ENCODE measurements at regions not wholly inside any gene's neighbourhood (a gene's known extent, or its start where the extent isn't known, plus 50 kb on each side); places are given as distances from the start of the nearest gene placed in this dataset.

GRCh38 chr2:133740500-133740899 is 172.2 kb upstream of the NCKAP5 start:
- TF ChIP-seq, protein P1, sequence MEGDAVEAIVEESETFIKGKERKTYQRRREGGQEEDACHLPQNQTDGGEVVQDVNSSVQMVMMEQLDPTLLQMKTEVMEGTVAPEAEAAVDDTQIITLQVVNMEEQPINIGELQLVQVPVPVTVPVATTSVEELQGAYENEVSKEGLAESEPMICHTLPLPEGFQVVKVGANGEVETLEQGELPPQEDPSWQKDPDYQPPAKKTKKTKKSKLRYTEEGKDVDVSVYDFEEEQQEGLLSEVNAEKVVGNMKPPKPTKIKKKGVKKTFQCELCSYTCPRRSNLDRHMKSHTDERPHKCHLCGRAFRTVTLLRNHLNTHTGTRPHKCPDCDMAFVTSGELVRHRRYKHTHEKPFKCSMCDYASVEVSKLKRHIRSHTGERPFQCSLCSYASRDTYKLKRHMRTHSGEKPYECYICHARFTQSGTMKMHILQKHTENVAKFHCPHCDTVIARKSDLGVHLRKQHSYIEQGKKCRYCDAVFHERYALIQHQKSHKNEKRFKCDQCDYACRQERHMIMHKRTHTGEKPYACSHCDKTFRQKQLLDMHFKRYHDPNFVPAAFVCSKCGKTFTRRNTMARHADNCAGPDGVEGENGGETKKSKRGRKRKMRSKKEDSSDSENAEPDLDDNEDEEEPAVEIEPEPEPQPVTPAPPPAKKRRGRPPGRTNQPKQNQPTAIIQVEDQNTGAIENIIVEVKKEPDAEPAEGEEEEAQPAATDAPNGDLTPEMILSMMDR (IDR thresholded peaks at IDR 0.05) = no peak
- TF ChIP-seq POLR2AphosphoS5 (IDR thresholded peaks at IDR 0.05) = no peak

Data from gastroesophageal sphincter (tissue), 3 donors.